GM18907 (cell line): ENCODE measurements at regions not wholly inside any gene's neighbourhood (a gene's known extent, or its start where the extent isn't known, plus 50 kb on each side); places are given as distances from the start of the nearest gene placed in this dataset.
"Not testable (repeated sequence)": the region's sequence is repeated elsewhere in the genome, so short reads cannot be mapped to it uniquely, and the experiment has no call there.

ENCODE experiments used
- ATAC-seq: cut with Tn5 transposase; IDR thresholded peaks from one replicate; pipeline ENCODE4 v1.9.1; 2021; ENCODE audit warnings: mild to moderate bottlenecking, moderate library complexity; ENCODE audit not compliant: unreplicated experiment

DNA sequence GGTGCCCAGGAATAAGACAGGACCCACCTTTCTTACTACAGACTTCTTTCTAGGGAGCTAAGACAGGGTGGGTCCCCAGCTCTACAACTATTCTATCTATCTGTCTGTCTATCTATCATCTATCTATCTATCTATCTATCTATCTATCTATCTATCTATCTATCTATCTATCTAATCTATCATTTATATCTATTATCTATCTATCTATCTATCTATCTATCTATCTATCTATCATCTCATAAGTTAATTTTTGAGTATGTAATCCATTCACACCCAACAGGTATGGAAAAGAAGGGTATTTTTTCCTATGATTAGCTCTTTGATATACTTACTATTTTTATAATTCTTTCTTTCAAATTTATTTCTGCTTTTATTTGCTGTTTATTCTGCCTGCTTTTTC lies 55.9 kb downstream of the BAMBI start:
- ATAC-seq = no peak

DNA sequence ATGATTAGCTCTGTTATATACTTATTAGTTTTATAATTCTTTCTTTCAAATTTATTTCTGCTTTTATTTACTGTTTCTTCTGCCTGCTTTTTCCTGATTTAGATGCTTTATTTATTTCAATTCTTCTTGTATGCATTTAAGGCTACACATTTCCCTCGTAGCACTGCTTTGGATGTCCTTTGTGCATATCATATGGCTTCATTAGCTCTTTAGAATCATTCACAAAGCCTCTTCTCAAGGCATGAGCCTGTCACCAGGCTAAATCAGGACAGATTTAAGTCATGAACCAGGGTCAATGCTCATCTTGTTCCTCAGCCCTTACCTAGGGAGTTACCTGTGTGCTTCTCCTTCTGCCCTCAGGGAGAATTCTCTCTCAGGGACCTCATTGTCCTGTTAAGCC lies 56.3 kb downstream of the BAMBI start:
- no peak for ATAC-seq

DNA sequence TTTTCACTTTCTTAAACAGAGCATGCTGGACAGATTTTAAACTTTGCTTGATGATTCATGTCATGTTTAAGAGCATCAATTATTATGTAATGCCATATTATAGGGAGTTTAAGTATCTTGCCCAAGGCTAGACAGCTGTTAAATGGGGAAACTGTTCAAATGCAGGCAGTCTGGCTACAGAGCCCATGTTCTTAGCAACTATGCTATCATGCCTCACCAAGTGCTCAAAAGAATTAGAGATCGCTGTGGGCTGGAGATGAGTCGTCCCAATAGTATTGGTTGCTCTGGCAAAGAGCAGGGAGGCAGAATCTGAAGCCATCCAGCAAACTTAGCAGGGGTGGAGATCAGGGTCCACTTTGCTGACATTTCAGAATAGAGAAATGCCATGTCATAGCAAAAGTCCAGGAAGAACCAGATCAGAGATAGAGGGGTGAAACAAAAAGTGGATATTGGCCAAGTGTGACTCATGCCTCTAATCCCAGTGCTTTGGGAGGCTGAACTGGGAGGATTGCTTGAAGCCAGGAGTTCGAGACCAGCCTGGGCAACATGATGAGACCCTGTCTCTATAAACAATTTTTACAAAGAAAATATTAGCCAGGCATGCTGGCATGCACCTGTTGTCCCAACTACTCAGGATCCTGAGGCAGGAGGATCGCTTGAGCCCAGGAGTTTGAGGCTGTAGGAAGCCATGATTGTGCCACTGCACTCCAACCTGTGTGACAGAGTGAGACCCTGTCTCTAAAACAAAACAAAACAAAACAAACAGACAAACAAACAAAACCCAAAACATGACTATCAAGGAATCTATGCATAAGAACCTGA lies 57.8 kb downstream of the BAMBI start:
- ATAC-seq = no peak

DNA sequence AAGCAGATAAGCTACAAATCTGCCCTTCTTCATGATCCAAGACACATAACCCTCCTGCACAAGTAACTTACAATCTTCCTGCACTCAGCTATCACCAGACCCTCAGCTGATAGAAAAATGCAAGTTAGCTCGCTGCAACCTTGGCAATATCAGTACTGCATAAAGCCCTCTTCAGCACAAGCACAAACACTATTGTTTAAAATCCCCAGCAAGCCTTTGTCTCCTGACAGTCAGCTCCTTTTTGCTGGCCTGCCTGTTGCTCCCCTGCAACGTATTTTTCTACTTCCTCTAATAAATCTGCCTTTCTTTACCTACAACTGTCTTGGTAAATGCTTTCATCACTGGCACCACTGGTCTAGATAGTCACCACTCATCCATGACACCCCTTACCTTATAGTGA lies 59.8 kb downstream of the BAMBI start:
- no peak for ATAC-seq

DNA sequence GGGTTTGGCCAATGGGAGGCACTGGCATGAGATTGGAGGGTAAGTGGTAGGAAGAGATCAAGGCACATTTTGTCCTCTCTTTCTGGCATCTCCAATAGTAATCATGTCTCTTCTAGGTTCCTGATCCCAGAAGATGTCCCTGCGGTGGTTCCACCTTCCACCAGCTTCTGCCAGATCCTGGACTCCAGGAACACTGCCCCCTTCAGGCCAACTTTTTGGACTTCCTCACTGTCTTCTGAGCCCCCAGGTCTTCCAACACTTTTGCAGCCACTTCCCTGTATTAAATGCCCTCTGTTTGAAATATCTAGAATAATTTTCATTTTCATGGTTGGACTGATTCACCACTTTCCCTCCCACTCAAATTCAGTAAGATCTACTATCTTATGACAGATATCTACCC lies 60.9 kb downstream of the BAMBI start:
- ATAC-seq = no peak

DNA sequence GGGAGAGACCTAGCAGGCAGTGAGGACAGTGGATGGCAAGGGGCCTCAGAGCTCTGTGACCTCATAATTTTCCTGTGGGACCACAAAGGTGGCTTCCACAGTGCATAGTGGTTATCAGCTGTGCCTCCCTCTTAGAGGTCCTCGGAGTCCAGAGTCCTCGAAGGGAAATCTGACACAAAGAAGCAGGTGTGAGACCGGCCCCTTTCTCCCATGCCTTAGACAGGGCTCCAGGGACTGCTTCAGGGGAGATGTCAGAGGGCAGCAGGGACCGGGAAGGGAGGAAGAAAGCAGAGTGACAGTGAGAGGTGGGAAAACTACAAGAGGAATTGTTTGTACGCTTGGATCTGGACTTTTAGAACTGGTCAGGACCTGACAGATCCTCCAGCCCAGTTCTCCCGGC lies 66.3 kb downstream of the BAMBI start:
- no peak for ATAC-seq

DNA sequence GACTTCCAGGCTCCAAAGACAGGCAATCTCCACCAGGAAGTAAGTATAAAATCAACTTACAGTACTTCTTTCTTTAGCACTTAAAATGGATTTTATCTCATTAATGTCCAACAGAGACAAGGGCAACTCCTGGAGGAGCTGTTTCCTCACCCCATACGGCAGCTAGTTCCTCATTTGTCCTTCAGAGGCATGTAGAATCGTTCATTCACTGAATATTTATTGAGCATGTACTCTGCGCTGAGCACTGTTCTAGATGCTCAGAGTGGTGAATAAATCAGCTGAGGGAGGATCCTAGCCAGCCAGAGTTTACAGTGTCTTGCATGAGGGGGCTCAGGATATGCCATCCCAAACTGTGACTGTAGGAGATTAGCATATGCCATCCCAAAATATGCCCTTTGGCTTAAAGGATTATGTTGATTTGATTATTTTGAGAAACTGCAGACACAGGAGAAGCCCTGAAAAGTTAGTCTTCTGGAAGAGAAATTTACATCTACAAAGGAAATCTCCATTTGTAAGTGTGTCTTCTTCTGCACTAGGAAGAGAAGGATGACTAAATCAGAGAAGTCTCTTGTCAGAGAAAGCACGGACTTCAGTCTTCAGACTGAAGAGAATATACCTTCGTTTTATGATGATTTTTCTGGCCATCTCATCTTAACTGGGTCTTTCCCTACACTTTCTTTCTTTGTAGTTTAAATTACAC lies 66.9 kb downstream of the BAMBI start:
- ATAC-seq = no peak

DNA sequence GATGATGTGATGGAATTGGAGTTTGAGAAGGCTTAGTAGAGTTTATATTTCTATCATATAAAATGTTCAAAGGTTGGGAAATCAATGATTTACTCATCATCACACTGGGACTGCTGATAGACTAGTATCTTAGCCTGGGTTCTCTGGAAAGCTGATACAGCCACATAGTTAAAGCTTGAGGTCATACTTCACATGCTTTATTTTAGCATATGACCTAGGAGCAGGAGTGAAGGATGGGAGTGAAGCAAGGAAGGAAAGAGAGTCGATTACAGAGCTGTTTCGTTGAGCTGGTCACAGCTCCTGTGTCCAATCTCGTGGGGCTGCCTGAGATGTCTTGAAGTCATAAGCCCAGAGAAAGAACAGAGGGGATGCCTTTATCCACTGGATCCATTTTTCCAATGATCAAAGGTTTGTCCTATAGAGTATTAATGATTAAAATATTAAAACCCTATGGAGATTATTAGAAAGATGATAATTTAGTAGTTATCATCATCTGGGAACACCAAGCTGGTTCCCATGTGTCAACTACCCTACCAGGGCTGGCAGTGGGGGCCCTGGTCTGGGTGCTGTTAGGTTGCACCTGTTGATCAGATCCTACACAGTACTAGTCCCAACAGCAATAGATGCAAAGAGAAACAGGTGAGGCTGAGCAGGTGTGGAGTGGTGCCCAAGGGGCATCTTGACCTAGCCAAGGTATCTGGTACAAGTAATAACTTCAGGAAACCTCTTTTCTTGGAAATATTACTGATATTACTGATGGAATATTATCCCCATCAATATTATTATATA lies 77.8 kb downstream of the BAMBI start:
- no peak for ATAC-seq

DNA sequence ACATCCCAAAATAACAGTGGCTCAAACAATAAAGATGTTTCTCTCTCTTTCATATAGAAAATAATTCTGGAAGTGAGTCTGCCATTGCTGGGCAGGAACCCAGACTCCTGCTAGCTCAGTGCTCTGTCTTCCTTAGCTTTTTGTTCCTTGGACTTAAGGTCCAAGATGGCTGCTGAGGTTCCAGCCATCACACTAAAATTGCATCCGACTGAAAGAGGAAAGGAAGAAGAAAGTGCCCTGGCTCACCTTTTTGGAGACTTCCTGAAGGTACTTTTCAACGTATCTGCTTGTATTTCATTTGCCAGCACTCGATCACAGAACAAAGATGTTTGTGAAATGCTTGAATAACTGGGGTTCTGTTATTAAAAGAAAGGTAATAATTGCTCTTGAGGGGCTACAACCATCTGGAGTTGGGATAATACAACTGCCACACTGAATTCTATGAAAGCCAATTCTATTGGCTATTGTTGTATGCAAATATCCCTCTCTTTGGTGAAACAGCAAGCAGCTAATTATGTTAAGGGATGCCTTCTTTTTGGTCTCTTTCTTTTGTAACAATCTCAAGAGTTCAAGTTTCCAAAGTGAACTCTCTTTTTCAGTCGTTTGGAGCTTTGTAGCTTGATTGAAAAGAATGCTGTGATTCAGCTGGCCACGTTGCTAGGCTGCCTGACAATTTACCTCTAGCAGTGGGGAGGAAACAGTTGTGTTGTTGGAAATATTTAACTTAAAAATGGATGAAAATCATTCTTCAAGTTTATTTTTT lies 83.9 kb downstream of the BAMBI start:
- no peak for ATAC-seq

DNA sequence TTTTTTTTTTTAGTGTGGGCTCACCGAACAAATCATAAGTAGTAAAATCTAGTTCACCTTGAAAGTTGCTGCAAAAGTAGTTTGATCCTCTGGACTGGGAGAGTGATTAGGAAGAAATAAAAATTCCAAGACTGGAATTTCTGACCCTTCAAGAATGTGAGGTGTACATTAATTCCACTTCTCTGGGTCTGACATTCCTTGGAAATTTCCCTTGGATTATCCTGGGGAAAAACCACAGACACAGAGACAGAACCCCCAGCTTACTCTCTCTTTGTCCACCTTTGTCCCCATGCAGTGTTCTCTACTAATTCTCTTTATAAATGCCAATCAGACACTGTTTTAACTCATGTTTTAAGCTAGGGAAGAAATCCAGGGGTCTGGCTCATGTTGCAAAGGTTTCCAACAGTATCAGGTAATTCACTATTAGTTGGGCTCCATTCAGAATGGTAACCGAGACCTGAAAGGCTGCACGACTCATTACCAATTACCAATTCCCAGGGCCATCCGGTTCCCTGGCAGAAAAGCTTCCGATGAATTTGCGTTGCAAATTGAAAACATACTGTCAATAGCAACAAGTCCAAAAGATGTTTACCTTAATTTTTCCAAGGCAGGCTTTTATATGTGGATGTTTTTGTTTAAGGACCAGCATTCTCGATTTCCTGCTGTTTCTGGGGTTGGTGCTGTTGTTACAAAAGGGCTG lies 86.3 kb downstream of the BAMBI start:
- no peak for ATAC-seq

DNA sequence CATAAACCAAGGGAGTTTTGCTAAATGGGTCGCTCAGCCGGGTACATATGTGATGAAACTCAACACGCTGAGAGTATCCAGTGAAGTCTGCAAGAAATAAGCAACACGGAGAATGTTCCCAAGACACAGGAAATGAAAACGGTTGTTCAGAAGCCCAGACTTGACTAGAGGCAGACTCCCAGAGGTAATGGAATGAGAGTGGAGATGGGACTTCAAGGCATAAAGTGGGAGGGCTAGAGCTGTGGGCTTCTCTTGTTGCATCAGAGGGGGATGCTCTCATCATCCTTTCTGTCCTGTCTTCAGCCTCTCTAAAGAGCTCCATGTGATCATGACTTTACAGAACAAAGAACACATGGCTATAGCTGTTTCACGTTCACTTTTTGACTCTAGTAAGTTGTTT lies 88.3 kb downstream of the BAMBI start:
- ATAC-seq = no peak

DNA sequence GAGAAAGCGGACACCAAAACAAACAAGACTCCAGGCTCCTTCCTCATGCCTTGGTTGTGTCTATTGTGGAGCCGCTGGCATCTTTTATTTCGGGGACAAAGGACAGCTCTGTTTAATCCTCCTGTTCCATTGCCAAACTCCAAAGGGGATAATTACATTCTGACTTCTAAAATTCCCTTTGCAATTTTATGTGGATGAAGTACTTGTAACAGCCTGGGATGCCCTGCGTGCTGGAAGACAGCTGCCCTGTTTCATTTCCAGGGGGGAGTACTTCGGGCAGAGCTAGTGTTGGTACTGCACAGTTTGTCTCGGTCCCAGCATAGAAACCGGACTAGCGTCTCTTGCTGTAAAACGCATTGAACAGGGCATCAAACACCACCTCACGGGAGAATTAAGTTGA lies 90.9 kb downstream of the BAMBI start:
- no peak for ATAC-seq

DNA sequence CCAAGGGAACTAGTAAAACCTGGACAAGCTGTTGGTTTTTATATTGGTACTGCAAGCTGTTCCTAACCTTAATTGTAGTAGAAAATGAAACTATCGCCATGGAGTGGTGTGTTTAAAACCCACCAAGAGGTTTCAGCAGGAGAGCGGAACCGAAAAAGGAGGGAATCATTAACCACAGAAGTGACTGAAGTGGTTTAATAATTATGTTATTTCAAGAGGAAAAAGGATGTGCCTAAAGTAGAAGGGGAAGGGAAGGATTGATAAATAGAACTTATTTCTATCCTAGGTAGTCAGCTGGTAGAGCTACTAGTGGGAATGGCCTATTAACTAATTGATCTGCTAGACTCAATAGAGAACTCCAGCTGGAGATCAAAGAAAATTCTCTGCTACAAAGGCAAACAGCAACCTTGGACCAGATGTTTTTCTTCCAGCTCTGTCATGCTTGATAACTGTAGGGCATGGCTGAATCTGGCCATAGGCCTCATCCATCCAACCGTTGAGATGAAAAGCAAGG lies 91.8 kb downstream of the BAMBI start:
- no peak for ATAC-seq

DNA sequence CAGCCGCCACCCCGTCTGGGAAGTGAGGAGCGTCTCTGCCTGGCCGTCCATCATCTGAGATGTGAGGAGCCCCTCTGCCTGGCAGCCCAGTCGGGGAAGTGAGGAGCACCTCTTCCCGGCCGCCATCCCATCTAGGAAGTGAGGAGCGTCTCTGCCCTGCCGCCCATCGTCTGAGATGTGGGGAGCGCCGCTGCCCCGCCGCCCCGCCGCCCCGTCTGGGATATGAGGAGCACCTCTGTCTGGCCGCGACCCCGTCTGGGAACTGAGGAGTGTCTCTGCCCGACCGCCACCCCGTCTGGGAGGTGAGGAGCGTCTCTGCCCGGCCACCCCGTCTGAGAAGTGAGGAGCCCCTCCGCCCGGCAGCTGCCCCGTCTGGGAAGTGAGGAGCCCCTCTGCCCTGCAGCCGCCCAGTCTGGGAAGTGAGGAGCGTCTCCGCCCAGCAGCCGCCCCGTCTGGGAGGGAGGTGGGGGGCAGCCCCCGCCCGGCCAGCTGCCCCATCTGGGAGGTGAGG lies 94.3 kb downstream of the BAMBI start:
- not testable (repeated sequence) for ATAC-seq

DNA sequence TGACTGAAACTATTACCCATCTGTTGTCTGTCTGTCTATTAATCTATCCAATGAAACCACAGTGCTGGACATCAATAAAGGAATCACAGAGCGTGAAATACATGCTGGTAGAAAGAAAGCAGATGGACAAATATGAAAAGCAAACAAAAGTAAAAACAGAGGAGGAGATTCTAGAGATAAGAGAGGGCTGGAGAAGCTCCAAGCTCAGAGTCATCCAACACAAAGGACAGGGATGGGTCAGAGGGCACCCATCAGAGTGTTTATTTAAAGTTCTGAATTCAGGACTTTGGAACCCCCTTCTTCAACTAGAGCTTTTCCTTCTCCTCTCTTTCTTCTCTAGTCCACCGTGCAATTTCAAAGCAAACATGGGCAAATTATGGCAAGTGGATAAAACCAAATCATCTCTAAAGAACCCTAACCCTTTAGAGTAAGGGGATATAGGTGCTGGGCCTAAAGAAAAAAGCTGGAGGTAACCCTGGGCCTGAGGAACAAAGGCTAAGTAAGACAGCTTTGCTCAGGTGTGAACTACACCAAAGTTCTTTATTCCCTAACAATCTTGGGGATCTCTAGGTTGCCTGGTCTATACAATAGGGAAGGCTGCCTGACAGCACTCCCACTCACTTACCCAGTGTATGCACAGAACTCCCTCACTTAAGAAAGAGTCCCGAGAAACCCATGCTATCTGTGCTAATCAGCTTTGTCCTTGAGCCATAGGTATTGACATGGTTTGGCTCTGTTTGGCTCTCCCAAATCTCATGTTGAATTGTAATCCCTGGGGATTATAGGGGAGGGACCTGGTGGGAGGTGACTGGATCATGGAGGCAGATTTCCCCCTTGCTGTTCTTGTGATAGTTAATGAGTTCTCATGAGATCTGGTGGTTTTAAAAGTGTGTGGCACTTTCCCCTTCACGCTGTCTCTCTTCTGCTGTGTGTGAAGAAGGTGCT lies 97.0 kb downstream of the BAMBI start:
- ATAC-seq = no peak

DNA sequence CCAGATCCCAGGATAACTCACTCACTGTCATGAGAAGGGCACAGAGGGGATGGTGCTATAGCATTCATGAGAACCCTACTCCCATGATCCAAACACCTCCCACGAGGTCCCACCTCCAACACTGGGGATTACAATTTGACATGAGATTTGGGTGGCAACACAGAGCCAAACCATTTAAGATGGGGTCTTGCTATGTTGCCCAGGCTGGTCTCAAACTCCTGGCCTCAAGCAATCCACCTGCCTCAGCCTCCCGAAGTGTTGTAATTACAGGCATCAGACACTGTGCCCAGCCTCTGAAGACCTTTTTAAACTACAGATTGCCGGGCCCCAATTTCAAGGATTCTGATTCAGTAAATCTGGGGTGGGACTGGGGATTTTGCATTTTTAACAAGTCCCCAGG lies 98.5 kb downstream of the BAMBI start:
- no peak for ATAC-seq

DNA sequence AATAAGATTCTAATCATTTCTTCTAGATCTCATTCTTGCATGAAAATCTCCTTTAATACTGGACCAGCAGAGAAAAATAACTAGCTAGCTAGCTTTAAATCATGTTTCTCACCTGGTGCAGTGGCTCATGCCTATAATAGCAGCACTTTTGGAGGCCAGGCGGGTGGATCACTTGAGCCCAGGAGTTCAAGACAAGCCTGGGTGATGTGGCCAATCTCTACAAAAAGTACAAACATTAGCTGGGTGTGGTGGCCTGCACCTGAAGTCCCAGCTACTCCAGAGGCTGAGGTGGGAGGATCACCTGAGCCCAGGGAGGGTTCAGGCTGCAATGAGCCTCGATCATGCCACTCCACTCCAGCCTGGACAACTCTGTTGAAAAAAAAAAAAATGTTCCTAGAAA lies 99.2 kb downstream of the BAMBI start:
- ATAC-seq = no peak

DNA sequence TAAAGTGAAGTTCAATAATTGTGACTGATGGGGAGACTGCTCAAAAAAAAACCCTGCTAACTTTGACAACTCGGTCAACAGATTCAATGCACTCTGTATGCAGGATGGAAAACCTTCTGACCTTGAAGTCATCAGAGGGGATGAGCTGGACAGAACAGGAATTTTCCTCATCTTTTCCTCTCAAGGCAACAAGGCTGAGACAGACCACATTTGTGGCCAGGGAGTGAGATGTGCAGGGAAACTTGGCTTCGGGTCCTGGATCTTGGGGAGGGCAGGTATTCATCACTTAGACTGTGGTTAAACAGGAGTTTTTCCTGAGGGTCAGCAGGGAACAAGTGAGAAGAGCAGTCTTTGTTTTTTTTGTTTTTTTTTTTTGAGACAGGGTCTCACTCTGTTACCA lies 100.6 kb downstream of the BAMBI start:
- no peak for ATAC-seq

DNA sequence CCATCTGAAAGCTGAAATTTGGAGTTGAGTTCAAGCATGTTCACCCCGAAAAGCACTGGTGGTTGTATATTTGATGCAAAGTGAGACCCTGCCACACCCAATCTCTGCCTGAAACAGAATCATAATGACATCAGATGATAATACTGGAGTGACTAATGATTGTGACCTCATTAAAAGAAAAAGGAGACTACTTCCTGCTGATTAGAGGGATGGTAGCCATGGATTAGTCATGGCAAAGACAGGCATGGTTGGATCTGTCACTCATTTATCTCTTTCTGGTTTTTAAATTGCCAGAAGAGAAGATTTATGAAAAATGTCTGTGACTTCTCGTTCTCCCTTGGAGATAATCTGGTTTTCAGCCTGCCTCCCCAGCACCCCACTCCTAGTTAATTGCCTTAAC lies 101.2 kb downstream of the BAMBI start:
- no peak for ATAC-seq
